ENCODE measurements at regions not wholly inside any gene's neighbourhood (a gene's known extent, or its start where the extent isn't known, plus 50 kb on each side); places are given as distances from the start of the nearest gene placed in this dataset.

DNA sequence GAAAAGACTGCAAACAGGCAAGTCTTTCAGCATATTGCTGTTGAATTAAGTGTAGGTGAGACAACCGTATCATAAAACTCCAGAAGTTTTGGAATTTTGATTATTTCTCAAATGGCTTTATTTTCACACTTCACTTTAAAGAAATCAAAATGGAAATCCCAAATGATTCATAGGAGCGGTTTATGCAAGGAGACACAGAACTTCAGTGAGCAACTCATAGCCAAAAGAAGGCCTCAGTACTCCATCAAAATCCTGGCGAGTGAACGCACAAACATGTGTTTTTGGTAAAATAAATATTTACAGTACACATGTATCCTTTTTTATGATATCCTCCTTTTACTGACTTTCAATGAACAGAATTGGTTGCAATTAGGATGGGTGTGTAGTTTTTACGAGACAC is 140.4 kb upstream of the APCDD1 start:
- TF ChIP-seq, protein P1, sequence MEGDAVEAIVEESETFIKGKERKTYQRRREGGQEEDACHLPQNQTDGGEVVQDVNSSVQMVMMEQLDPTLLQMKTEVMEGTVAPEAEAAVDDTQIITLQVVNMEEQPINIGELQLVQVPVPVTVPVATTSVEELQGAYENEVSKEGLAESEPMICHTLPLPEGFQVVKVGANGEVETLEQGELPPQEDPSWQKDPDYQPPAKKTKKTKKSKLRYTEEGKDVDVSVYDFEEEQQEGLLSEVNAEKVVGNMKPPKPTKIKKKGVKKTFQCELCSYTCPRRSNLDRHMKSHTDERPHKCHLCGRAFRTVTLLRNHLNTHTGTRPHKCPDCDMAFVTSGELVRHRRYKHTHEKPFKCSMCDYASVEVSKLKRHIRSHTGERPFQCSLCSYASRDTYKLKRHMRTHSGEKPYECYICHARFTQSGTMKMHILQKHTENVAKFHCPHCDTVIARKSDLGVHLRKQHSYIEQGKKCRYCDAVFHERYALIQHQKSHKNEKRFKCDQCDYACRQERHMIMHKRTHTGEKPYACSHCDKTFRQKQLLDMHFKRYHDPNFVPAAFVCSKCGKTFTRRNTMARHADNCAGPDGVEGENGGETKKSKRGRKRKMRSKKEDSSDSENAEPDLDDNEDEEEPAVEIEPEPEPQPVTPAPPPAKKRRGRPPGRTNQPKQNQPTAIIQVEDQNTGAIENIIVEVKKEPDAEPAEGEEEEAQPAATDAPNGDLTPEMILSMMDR (conservative IDR thresholded peaks at IDR 0.05), result no peak
- TF ChIP-seq EZH2 (IDR thresholded peaks at IDR 0.05; ENCODE audit: low read depth), result no peak
